Esophagus squamous epithelium (tissue), 5 donors: ENCODE measurements at regions not wholly inside any gene's neighbourhood (a gene's known extent, or its start where the extent isn't known, plus 50 kb on each side); places are given as distances from the start of the nearest gene placed in this dataset.

Experiments
- DNase-seq: peaks from one replicate; lab custom pipeline; 2025; lab: John Stamatoyannopoulos, UW
- H3K27ac ChIP-seq, 4 donors: fragments of 200-600 bp; sonication (generic); one replicate each; pipeline ENCODE4 v1.5.1; 2016 to 2019; ENCODE audit warnings: mild to moderate bottlenecking in 1 of 4
- H3K27me3 ChIP-seq, 4 donors: fragments of 200-600 bp; sonication (generic); 1 replicate in 3 of 4; 2 replicates in 1 of 4; pipeline versions ENCODE4 v1.5.1 to v1.6.0; 2017 to 2021; ENCODE audit warnings: antibody characterized with exemption in 1 of 4
- H3K36me3 ChIP-seq, 3 donors: fragments of 200-600 bp; sonication (generic); one replicate each; pipeline ENCODE4 v1.5.1; 2016 to 2019
- H3K4me1 ChIP-seq, 3 donors: fragments of 200-600 bp; sonication (generic); one replicate each; pipeline ENCODE4 v1.5.1; 2017 to 2019
- H3K4me3 ChIP-seq, 4 donors: fragments of 200-600 bp; sonication (generic); 1 replicate in 3 of 4; 2 replicates in 1 of 4; pipeline ENCODE4 v1.5.1; 2016 to 2019; ENCODE audit warnings: mild to moderate bottlenecking in 2 of 4, moderate library complexity in 1 of 4
- H3K9me3 ChIP-seq, 3 donors: fragments of 200-600 bp; sonication (generic); one replicate each; pipeline ENCODE4 v1.5.1; 2016 to 2019
- POLR2A ChIP-seq, 4 donors: fragments of 450-650 bp; IDR thresholded peaks; one replicate each; pipeline ENCODE4 v1.6.1; 2017; ENCODE audit warnings: antibody characterized with exemption in 4 of 4, mild to moderate bottlenecking in 4 of 4, moderate library complexity in 3 of 4
- WGBS, 2 donors: methylation state at CpG; one replicate each; pipeline ENCODE4 v1.1.5; 2018; 5-methylcytosine and 5-hydroxymethylcytosine counted together
- intact Hi-C: fragments of 100-400 bp; cut with DNase I; formaldehyde crosslinking; loops from one replicate; pipeline ENCODE4 v1.15.0; 2022
- TF ChIP-seq, protein P1 (sequence below), 6 experiments: fragments of 450-650 bp in 4 of 6; fragments of 200-600 bp in 2 of 6; sonication (generic) in 2 of 6; IDR thresholded peaks; one replicate each; pipeline ENCODE4 v1.5.1; 2016 to 2019; ENCODE audit warnings: antibody characterized with exemption in 6 of 6, mild to moderate bottlenecking in 4 of 6, moderate library complexity in 4 of 6
- donor health status: DM: yes; HTN: yes; CAD: no.

DNA sequence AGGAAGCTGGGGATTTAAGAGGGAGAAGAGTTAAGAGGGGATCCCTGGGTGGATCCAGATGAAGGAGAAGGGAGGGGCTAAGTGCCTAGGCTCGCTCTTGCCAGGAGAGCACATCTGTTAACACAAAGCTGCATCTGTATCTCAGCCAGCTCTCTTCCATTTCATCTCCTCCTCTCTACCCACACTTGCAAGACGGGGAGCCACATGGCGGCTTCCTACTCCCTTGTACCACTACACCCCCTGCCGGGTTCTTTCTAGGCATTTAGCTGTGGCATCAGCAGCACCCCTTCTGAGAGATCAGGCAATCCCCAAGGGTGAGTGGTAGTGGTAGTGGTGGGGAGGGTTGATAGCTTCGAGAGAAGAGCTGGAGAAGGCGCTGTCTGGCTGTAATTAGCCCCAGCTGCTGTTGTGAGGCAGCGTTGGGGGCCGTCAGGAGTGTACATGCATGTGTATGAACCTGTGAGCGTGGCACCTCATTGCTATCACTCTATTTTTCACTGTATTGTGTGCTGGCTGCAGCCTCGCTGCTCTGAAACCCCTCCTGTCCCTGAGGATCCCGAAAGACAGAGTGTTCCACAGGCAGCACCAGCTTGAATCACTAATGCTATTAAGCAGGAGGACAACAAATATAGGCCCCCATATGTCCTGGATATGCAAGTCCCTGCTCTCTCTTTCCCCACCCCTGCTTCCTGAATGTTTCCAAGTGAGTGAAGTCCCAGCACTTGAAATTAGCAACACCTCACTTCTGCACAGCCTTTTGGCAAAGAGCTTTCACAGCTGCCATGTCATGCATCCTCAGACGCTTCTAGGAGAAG lies 73.7 kb downstream of the RTL9 start:
- no peak for DNase-seq
- intact Hi-C loops, result no loop called here
- H3K4me3 ChIP-seq, result no peak overlapping the region
- H3K9me3 ChIP-seq, result no peaks in the 10 kb centered on the region
- H3K27me3 ChIP-seq, result no peaks in the 10 kb centered on the region
- no peak for TF ChIP-seq POLR2A (IDR thresholded peaks at IDR 0.05)
- TF ChIP-seq, protein P1, sequence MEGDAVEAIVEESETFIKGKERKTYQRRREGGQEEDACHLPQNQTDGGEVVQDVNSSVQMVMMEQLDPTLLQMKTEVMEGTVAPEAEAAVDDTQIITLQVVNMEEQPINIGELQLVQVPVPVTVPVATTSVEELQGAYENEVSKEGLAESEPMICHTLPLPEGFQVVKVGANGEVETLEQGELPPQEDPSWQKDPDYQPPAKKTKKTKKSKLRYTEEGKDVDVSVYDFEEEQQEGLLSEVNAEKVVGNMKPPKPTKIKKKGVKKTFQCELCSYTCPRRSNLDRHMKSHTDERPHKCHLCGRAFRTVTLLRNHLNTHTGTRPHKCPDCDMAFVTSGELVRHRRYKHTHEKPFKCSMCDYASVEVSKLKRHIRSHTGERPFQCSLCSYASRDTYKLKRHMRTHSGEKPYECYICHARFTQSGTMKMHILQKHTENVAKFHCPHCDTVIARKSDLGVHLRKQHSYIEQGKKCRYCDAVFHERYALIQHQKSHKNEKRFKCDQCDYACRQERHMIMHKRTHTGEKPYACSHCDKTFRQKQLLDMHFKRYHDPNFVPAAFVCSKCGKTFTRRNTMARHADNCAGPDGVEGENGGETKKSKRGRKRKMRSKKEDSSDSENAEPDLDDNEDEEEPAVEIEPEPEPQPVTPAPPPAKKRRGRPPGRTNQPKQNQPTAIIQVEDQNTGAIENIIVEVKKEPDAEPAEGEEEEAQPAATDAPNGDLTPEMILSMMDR (IDR thresholded peaks at IDR 0.05), result no peak
- H3K36me3 ChIP-seq, result no peaks in the 10 kb centered on the region
- 50 to 58% methylated on average over 1 to 11 of the region's 12 CpGs for WGBS, 2 donors
- H3K4me1 ChIP-seq, result no peaks in the 10 kb centered on the region
- H3K27ac ChIP-seq, result no peak overlapping the region

DNA sequence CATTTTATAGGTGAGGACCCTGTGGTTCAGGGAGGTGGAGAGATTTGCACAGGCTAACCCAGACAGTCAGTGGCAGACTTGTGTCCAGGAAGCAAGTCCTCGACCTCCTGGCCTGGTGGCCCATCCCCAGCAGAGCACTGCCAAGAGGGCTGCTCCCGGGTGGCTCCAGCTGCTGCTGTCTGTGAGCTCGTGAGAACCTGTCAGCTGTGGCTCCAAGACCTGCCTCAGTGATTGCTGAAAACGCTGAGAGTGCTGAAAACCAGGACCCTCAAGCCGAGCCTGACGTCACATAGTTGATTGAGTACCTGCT lies 74.2 kb downstream of the RTL9 start:
- no peak for TF ChIP-seq POLR2A (IDR thresholded peaks at IDR 0.05)
- no CpG with 5 or more reads among the region's 6 CpGs for whole genome bisulfite sequencing, 2 donors
- no peak overlapping the region for H3K4me3 ChIP-seq
- H3K27me3 ChIP-seq, result no peaks in the 10 kb centered on the region
- H3K9me3 ChIP-seq, result no peaks in the 10 kb centered on the region
- intact Hi-C loops, result no loop called here
- no peak overlapping the region for H3K27ac ChIP-seq
- no peaks in the 10 kb centered on the region for H3K36me3 ChIP-seq
- no peak for DNase-seq
- H3K4me1 ChIP-seq, result no peaks in the 10 kb centered on the region

DNA sequence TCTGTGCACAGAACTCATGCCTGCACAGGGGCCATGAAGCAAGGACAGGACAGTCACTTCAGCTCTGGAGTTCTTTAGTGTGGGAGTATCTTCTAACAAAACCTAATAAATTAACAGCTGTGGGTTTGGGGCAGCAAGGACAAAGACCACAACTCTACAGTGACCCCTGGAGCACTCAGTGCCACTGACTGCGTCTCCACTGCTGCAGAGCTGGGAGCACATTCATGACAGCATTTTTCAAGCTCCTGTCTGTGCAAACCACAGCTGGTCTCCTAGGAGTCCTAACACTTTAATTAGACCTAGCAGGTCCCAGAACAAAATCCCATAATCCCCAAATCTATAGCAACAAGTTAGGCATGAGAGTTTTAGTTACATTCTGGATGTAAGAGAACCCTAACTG lies 76.5 kb downstream of the RTL9 start:
- no peaks in the 10 kb centered on the region for H3K9me3 ChIP-seq
- no peak overlapping the region for H3K27ac ChIP-seq
- TF ChIP-seq, protein P1 (IDR thresholded peaks at IDR 0.05), result no peak
- no peak for TF ChIP-seq POLR2A (IDR thresholded peaks at IDR 0.05)
- WGBS, 2 donors, result 75% methylated on average over 1 of the region's 1 CpG; no CpG with 5 or more reads in 1 of the 2 donors
- intact Hi-C loops, result no loop called here
- no peaks in the 10 kb centered on the region for H3K36me3 ChIP-seq
- no peak for DNase-seq
- no peaks in the 10 kb centered on the region for H3K4me1 ChIP-seq
- no peaks in the 10 kb centered on the region for H3K27me3 ChIP-seq
- H3K4me3 ChIP-seq, result no peak overlapping the region

DNA sequence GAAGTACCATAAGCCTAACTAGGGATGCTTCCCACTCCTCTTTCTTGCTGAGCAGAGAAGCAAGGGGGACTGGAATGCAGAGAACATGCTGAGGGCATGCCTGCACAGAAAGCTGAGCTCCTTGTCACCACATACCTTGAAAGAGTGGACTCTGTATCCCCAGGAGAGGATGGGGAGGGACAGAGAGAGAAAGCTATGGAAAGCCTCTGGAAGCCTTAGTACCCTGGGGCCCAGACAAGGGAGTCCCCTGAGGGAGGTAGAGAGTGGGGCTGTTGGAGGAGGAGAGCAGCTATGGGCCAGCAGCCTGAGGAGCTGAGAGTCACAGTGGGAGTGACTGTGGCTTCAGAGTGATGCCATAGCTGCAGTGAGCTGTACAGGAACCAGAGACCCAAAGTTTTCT lies 77.9 kb downstream of the RTL9 start:
- no peak for TF ChIP-seq POLR2A (IDR thresholded peaks at IDR 0.05)
- TF ChIP-seq, protein P1 (IDR thresholded peaks at IDR 0.05), result no peak
- DNase-seq, result no peak
- no peaks in the 10 kb centered on the region for H3K27me3 ChIP-seq
- no peak overlapping the region for H3K27ac ChIP-seq
- H3K9me3 ChIP-seq, result no peaks in the 10 kb centered on the region
- H3K4me3 ChIP-seq, result no peak overlapping the region
- H3K4me1 ChIP-seq, result no peaks in the 10 kb centered on the region
- no peaks in the 10 kb centered on the region for H3K36me3 ChIP-seq
- intact Hi-C loops, result no loop called here

DNA sequence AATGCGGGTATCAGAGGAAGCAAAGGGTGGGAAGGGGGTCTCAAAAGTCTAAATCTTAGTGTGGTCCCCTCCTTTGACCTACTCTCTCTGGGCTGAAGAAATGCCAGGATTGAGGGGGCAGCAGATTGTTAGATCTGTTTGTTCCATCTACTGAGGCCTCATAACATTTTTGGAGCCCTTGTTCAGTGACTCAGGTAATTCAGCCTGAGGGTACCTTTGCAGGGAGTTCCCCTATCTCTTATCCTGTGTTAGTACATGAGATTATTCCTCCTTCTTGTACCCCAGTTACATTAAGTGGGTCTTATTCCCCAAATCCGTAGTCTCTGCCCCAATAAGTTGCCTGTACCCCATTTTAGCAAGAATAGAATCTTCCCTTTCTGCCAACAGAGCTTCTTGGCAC lies 79.0 kb downstream of the RTL9 start:
- no peaks in the 10 kb centered on the region for H3K27me3 ChIP-seq
- TF ChIP-seq, protein P1 (IDR thresholded peaks at IDR 0.05), result no peak
- no peak overlapping the region for H3K27ac ChIP-seq
- no peaks in the 10 kb centered on the region for H3K4me1 ChIP-seq
- no peak for DNase-seq
- no peaks in the 10 kb centered on the region for H3K9me3 ChIP-seq
- 33 to 68% methylated on average over 1 to 2 of the region's 2 CpGs for WGBS, 2 donors
- H3K36me3 ChIP-seq, result no peaks in the 10 kb centered on the region
- intact Hi-C loops, result no loop called here
- no peak overlapping the region for H3K4me3 ChIP-seq
